K562 (cell line): ENCODE measurements at regions not wholly inside any gene's neighbourhood (a gene's known extent, or its start where the extent isn't known, plus 50 kb on each side); places are given as distances from the start of the nearest gene placed in this dataset.

Experiments
- ATF1 ChIP-seq, 2 experiments: fragments of 450-650 bp in 1 of 2; IDR thresholded peaks; 2 replicates each; pipeline ENCODE4 v1.6.1; 2016; ENCODE audit warnings: missing compliant biosample characterization in 1 of 2, missing genetic modification characterization in 1 of 2
- BHLHE40 ChIP-seq: IDR thresholded peaks from 2 replicates; pipeline ENCODE4 v1.6.1; 2011; ENCODE audit warnings: low read length, improper control_type of control experiment
- CXXC5 ChIP-seq: fragments of 250-450 bp; sonication (Bioruptor Pico); IDR thresholded peaks from 2 replicates; pipeline ENCODE4 v1.8.0; 2022; ENCODE audit warnings: inconsistent platforms, mild to moderate bottlenecking, moderate library complexity
- MTA1 ChIP-seq: fragments of 450-650 bp; IDR thresholded peaks from 2 replicates; pipeline ENCODE4 v1.6.1; 2017; ENCODE audit warnings: borderline replicate concordance
- MYBL2 ChIP-seq, 2 experiments: fragments of 450-650 bp in 1 of 2; sonication (generic) in 1 of 2; formaldehyde crosslinking in 1 of 2; IDR thresholded peaks; 2 replicates each; pipeline versions ENCODE4 v1.6.1 to v1.8.1; 2017 to 2022; ENCODE audit warnings: borderline replicate concordance in 1 of 2, inconsistent platforms in 1 of 2, low read depth in 1 of 2, mild to moderate bottlenecking in 1 of 2, missing genetic modification reagents in 1 of 2, moderate library complexity in 1 of 2
- NRF1 ChIP-seq, 2 experiments: fragments of 450-650 bp; IDR thresholded peaks in 1 of 2; conservative IDR thresholded peaks in 1 of 2; 2 replicates each; pipeline ENCODE4 v1.6.1; 2014; ENCODE audit warnings: mild to moderate bottlenecking in 2 of 2
- PTBP1 ChIP-seq: fragments of 200-400 bp; formaldehyde crosslinking; IDR thresholded peaks from 2 replicates; pipeline ENCODE4 v1.6.1; 2017; ENCODE audit warnings: low read depth, low read length
- ZNF75A ChIP-seq: fragments of 450-650 bp; formaldehyde crosslinking; IDR thresholded peaks from 2 replicates; pipeline ENCODE4 v1.4.0; 2020; ENCODE audit warnings: mild to moderate bottlenecking
- TF ChIP-seq, protein P1 (sequence below), 2 experiments: fragments of 450-650 bp; conservative IDR thresholded peaks; 2 replicates each; pipeline ENCODE4 v1.6.1; 2017; ENCODE audit warnings: mild to moderate bottlenecking in 2 of 2, moderate library complexity in 2 of 2
- TF ChIP-seq, protein P2 (sequence below), 3 experiments: IDR thresholded peaks in 2 of 3; conservative IDR thresholded peaks in 1 of 3; 2 replicates each; pipeline ENCODE4 v1.5.1; 2011 to 2012; ENCODE audit warnings: low read length in 3 of 3, mild to moderate bottlenecking in 3 of 3, control low read depth in 2 of 3, improper control_type of control experiment in 1 of 3, inconsistent platforms in 1 of 3, low read depth in 1 of 3, mixed read lengths in 1 of 3, moderate library complexity in 1 of 3; ENCODE audit not compliant: insufficient read depth in 2 of 3
- TF ChIP-seq, protein P3 (sequence below): sonication (generic); formaldehyde crosslinking; IDR thresholded peaks from 2 replicates; pipeline ENCODE4 v1.9.0; 2022; ENCODE audit warnings: mild to moderate bottlenecking, missing genetic modification reagents
- TF ChIP-seq, protein P4 (sequence below): sonication (generic); formaldehyde crosslinking; IDR thresholded peaks from 2 replicates; pipeline ENCODE4 v1.8.0; 2022; ENCODE audit warnings: mild to moderate bottlenecking, missing genetic modification reagents
- TF ChIP-seq, protein P5 (sequence below): fragments of 250-450 bp; sonication (Bioruptor Pico); IDR thresholded peaks from 2 replicates; pipeline ENCODE4 v1.5.0; 2020; ENCODE audit warnings: mild to moderate bottlenecking, borderline replicate concordance
- TF ChIP-seq, protein P6 (sequence below): fragments of 250-450 bp; sonication (Bioruptor Pico); IDR thresholded peaks from 2 replicates; pipeline ENCODE4 v1.5.1; 2021; ENCODE audit warnings: mild to moderate bottlenecking

DNA sequence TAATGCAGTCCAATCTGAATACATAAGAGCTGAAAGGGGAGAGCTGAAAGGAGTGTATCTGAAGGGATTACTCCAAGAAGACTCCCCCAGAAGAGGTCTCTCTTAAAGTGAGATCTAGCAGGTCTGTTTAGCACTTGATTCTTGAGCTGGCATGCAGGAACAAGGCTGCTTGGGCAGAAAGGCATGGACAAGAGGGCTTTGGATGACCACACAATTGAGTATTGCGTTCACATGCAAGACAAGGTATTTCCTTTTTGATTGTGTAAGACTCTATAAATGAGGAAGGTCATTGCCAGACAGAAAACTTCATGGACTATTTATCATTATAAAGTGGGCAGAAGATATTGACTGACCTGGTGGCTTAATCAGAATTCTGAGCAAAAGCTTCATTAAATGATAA, 145.5 kb upstream of the AFF2 start:
- TF ChIP-seq CXXC5 (no peak), NRF1 (conservative IDR thresholded peaks at IDR 0.05 in 1 of 2, IDR thresholded peaks at IDR 0.05 in 1 of 2) (no peak), MYBL2 (IDR thresholded peaks at IDR 0.05; ENCODE audit: low read depth) (no peak), MYBL2 (CRISPR knock-in tag; IDR thresholded peaks at IDR 0.05; ENCODE audit: borderline replicate concordance) (no peak), BHLHE40 (no peak), PTBP1 (no peak), ZNF75A (CRISPR knock-in tag) (no peak), ATF1 (CRISPR knock-in tag; IDR thresholded peaks at IDR 0.05) (no peak), ATF1 (tag; IDR thresholded peaks at IDR 0.05) (no peak), MTA1 (no peak)
- TF ChIP-seq, protein P1, sequence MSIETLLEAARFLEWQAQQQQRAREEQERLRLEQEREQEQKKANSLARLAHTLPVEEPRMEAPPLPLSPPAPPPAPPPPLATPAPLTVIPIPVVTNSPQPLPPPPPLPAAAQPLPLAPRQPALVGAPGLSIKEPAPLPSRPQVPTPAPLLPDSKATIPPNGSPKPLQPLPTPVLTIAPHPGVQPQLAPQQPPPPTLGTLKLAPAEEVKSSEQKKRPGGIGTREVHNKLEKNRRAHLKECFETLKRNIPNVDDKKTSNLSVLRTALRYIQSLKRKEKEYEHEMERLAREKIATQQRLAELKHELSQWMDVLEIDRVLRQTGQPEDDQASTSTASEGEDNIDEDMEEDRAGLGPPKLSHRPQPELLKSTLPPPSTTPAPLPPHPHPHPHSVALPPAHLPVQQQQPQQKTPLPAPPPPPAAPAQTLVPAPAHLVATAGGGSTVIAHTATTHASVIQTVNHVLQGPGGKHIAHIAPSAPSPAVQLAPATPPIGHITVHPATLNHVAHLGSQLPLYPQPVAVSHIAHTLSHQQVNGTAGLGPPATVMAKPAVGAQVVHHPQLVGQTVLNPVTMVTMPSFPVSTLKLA (conservative IDR thresholded peaks at IDR 0.05), result no peak
- TF ChIP-seq, protein P2, sequence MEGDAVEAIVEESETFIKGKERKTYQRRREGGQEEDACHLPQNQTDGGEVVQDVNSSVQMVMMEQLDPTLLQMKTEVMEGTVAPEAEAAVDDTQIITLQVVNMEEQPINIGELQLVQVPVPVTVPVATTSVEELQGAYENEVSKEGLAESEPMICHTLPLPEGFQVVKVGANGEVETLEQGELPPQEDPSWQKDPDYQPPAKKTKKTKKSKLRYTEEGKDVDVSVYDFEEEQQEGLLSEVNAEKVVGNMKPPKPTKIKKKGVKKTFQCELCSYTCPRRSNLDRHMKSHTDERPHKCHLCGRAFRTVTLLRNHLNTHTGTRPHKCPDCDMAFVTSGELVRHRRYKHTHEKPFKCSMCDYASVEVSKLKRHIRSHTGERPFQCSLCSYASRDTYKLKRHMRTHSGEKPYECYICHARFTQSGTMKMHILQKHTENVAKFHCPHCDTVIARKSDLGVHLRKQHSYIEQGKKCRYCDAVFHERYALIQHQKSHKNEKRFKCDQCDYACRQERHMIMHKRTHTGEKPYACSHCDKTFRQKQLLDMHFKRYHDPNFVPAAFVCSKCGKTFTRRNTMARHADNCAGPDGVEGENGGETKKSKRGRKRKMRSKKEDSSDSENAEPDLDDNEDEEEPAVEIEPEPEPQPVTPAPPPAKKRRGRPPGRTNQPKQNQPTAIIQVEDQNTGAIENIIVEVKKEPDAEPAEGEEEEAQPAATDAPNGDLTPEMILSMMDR (IDR thresholded peaks at IDR 0.05 in 2 of 3, conservative IDR thresholded peaks at IDR 0.05 in 1 of 3; ENCODE audit: insufficient read depth in 2 of 3, low read depth in 1 of 3, low read length in 3 of 3), result no peak
- TF ChIP-seq, protein P3, sequence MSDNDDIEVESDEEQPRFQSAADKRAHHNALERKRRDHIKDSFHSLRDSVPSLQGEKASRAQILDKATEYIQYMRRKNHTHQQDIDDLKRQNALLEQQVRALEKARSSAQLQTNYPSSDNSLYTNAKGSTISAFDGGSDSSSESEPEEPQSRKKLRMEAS, result no peak
- TF ChIP-seq, protein P4, sequence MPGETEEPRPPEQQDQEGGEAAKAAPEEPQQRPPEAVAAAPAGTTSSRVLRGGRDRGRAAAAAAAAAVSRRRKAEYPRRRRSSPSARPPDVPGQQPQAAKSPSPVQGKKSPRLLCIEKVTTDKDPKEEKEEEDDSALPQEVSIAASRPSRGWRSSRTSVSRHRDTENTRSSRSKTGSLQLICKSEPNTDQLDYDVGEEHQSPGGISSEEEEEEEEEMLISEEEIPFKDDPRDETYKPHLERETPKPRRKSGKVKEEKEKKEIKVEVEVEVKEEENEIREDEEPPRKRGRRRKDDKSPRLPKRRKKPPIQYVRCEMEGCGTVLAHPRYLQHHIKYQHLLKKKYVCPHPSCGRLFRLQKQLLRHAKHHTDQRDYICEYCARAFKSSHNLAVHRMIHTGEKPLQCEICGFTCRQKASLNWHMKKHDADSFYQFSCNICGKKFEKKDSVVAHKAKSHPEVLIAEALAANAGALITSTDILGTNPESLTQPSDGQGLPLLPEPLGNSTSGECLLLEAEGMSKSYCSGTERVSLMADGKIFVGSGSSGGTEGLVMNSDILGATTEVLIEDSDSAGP (CRISPR knock-in tag), result no peak
- TF ChIP-seq, protein P5, sequence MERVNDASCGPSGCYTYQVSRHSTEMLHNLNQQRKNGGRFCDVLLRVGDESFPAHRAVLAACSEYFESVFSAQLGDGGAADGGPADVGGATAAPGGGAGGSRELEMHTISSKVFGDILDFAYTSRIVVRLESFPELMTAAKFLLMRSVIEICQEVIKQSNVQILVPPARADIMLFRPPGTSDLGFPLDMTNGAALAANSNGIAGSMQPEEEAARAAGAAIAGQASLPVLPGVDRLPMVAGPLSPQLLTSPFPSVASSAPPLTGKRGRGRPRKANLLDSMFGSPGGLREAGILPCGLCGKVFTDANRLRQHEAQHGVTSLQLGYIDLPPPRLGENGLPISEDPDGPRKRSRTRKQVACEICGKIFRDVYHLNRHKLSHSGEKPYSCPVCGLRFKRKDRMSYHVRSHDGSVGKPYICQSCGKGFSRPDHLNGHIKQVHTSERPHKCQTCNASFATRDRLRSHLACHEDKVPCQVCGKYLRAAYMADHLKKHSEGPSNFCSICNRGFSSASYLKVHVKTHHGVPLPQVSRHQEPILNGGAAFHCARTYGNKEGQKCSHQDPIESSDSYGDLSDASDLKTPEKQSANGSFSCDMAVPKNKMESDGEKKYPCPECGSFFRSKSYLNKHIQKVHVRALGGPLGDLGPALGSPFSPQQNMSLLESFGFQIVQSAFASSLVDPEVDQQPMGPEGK (CRISPR knock-in tag), result no peak
- TF ChIP-seq, protein P6, sequence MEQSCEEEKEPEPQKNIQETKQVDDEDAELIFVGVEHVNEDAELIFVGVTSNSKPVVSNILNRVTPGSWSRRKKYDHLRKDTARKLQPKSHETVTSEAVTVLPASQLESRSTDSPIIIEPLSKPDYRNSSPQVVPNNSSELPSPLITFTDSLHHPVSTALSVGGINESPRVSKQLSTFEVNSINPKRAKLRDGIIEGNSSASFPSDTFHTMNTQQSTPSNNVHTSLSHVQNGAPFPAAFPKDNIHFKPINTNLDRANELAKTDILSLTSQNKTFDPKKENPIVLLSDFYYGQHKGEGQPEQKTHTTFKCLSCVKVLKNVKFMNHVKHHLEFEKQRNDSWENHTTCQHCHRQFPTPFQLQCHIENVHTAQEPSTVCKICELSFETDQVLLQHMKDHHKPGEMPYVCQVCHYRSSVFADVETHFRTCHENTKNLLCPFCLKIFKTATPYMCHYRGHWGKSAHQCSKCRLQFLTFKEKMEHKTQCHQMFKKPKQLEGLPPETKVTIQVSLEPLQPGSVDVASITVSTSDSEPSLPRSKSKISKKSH (CRISPR knock-in tag), result no peak
